ENCODE measurements at regions not wholly inside any gene's neighbourhood (a gene's known extent, or its start where the extent isn't known, plus 50 kb on each side); places are given as distances from the start of the nearest gene placed in this dataset.

DNA sequence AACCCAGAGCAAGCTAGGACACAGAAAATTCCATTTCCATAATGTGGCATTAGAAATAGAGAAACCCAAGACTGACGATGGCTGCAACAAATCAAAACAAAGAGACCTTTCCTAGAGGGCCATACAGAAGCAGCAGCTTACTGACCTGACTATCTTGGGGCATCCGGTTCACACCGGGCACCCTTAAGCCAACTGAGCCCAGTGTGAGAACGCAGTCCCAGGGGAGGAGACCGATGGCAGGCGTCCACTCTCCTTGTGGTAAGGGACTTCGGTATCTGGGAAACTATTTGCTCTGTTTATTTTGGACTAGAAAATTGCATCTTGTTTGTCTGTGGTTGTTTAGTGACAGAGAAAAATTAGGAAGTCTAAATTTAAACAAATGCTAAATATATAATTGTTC, 244.8 kb upstream of the COPS8 start:
- ChIA-PET POLR2A (no interaction called here), CTCF (no interaction called here)
- TF ChIP-seq FOXA1 (IDR thresholded peaks at IDR 0.05): no peak
- TF ChIP-seq BHLHE40 (IDR thresholded peaks at IDR 0.05; ENCODE audit: borderline replicate concordance): no peak
- TF ChIP-seq SUZ12 (IDR thresholded peaks at IDR 0.05): no peak
- TF ChIP-seq ELF4 (IDR thresholded peaks at IDR 0.05): no peak
- TF ChIP-seq LEF1 (IDR thresholded peaks at IDR 0.05; ENCODE audit: borderline replicate concordance): no peak
- TF ChIP-seq, protein P1, sequence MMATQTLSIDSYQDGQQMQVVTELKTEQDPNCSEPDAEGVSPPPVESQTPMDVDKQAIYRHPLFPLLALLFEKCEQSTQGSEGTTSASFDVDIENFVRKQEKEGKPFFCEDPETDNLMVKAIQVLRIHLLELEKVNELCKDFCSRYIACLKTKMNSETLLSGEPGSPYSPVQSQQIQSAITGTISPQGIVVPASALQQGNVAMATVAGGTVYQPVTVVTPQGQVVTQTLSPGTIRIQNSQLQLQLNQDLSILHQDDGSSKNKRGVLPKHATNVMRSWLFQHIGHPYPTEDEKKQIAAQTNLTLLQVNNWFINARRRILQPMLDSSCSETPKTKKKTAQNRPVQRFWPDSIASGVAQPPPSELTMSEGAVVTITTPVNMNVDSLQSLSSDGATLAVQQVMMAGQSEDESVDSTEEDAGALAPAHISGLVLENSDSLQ (IDR thresholded peaks at IDR 0.05): no peak
- no peak for TF ChIP-seq ARNT (IDR thresholded peaks at IDR 0.05)
- TF ChIP-seq FOXM1 (IDR thresholded peaks at IDR 0.05; ENCODE audit: borderline replicate concordance): no peak
- TF ChIP-seq SP1 (IDR thresholded peaks at IDR 0.05): no peak
- no peak for TF ChIP-seq FOXK2 (IDR thresholded peaks at IDR 0.05)
- no peak for TF ChIP-seq L3MBTL2 (conservative IDR thresholded peaks at IDR 0.05)
- no peak for TF ChIP-seq TARDBP (IDR thresholded peaks at IDR 0.05)
- no peak for DNase-seq (ENCODE audit: extremely low spot score)

DNA sequence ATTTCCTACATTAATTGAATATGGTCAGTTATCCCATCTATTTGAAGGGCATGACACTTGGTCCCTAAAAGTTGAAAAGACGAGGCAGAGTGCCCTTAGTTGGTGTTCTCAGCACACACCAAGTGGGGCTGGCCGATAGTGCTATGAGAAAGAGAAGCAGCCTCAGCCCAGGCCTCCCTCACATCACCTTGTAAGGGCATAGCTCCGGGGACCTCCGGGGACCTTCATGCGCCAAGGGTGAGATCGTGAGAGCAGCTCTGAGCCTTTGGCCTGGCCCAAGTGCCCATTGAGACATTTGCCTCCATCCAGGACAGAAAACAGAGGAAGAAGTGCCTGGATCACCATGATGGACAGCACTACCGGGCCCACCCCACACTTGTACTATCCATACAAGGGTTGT, 244.3 kb upstream of the COPS8 start:
- DNase-seq (ENCODE audit: extremely low spot score): no peak
- CTCF ChIA-PET: no interaction called here
- TF ChIP-seq ZNF384 (IDR thresholded peaks at IDR 0.05) (no peak), ELF4 (IDR thresholded peaks at IDR 0.05) (no peak), L3MBTL2 (conservative IDR thresholded peaks at IDR 0.05) (no peak), TARDBP (IDR thresholded peaks at IDR 0.05) (no peak), SP1 (IDR thresholded peaks at IDR 0.05) (no peak), FOXA1 (IDR thresholded peaks at IDR 0.05) (no peak), HDGF (IDR thresholded peaks at IDR 0.05; ENCODE audit: borderline replicate concordance) (no peak), FOXK2 (IDR thresholded peaks at IDR 0.05) (no peak), FOXM1 (IDR thresholded peaks at IDR 0.05; ENCODE audit: borderline replicate concordance) (no peak), BHLHE40 (IDR thresholded peaks at IDR 0.05; ENCODE audit: borderline replicate concordance) (no peak), SUZ12 (IDR thresholded peaks at IDR 0.05) (no peak), NFRKB (IDR thresholded peaks at IDR 0.05) (no peak), ARNT (IDR thresholded peaks at IDR 0.05) (no peak), LEF1 (IDR thresholded peaks at IDR 0.05; ENCODE audit: borderline replicate concordance) (no peak), CTBP1 (IDR thresholded peaks at IDR 0.05; ENCODE audit: borderline replicate concordance) (no peak)
- TF ChIP-seq, protein P1 (IDR thresholded peaks at IDR 0.05): no peak
- POLR2A ChIA-PET: no interaction called here

DNA sequence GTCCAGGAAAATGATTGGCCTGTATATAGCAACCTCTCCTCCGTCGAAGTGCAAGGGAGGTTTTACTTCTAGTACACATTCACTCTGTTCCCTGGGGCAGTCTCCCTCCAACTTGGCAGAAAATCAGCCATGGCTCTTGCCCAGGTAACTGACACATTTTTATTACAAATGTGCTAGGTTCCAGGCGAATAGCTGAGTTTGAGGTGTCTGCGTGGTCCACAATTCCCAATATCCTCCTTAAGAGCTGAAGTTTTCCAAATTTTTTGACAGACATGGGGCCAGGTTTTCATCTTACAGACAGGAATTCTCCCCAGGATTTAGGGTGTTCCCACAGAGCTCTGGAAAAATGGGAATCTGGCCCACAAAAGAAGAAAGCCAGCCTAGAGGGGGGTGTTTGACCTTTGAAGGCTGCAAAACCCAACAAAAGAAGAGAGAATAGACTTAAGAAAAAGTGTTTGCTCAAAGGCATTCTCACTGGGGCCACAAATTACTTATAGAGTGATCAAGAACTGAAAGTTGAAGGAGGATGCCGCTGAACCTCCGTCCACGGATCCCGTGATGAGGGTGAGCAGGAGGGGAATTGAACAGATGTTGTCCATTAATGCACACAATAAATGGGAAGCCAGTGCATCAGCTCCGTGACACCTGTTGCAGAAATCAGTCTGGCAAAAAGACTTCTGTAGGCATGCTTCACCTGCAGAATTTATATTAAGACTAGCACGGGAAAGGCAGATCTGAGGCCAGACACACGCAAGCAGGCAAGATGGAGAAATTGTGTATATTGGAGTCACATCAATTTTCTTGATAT, 242.3 kb upstream of the COPS8 start:
- no peak for DNase-seq (ENCODE audit: extremely low spot score)
- ChIA-PET CTCF (no interaction called here), POLR2A (no interaction called here)
- TF ChIP-seq TARDBP (IDR thresholded peaks at IDR 0.05): no peak
- no peak for TF ChIP-seq CTBP1 (IDR thresholded peaks at IDR 0.05; ENCODE audit: borderline replicate concordance)
- no peak for TF ChIP-seq SUZ12 (IDR thresholded peaks at IDR 0.05)
- TF ChIP-seq LEF1 (IDR thresholded peaks at IDR 0.05; ENCODE audit: borderline replicate concordance): no peak
- TF ChIP-seq ARNT (IDR thresholded peaks at IDR 0.05): no peak
- TF ChIP-seq ELF4 (IDR thresholded peaks at IDR 0.05): no peak

DNA sequence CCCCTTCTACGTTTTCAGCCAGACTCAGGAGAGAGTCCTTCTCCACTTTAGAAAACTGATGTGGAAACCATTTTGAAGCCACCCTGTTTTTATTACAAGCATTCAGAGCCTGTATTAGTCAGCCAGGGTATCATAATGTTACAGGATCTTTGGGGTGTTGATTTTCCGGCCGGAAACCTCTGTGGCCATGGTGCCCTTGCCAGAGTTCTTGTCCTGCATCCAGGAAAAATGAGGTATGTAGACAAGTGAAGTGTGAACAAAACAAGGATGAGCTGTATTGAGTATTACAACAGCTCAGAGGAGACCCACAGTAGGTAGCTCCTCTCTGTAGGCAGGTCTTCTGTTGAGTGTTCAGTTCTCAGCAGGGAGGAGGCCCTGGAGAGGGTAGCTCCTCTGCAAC, 241.0 kb upstream of the COPS8 start:
- TF ChIP-seq L3MBTL2 (conservative IDR thresholded peaks at IDR 0.05) (no peak), FOXA1 (IDR thresholded peaks at IDR 0.05) (no peak), BHLHE40 (IDR thresholded peaks at IDR 0.05; ENCODE audit: borderline replicate concordance) (no peak), ZNF384 (IDR thresholded peaks at IDR 0.05) (no peak), HDGF (IDR thresholded peaks at IDR 0.05; ENCODE audit: borderline replicate concordance) (no peak), CTBP1 (IDR thresholded peaks at IDR 0.05; ENCODE audit: borderline replicate concordance) (no peak), SUZ12 (IDR thresholded peaks at IDR 0.05) (no peak), ELF4 (IDR thresholded peaks at IDR 0.05) (no peak), NFRKB (IDR thresholded peaks at IDR 0.05) (no peak), SP1 (IDR thresholded peaks at IDR 0.05) (no peak)
- TF ChIP-seq, protein P1 (IDR thresholded peaks at IDR 0.05): no peak
- ChIA-PET POLR2A (no interaction called here), CTCF (no interaction called here)
- no peak for DNase-seq (ENCODE audit: extremely low spot score)

DNA sequence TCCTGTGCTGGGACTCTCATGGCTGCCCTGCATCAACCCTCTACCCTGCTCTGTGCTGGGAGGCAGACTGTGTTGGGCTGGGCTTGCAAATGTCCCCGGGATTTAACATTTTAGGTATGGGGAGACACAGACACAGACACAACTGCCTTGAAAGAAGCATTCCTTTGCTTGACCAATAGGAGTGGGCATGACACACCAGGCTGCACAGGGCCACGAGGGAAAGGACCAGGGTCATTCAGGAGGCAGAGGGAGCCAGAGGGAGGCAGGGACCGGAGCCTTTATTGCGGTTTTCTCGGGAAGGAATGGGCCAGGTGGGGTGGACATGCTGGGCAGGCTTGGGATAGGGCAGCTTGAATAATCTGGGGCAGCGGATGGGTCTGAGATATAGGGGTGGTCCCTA, 238.7 kb upstream of the COPS8 start:
- no peak for DNase-seq (ENCODE audit: extremely low spot score)
- ChIA-PET POLR2A (no interaction called here), CTCF (no interaction called here)
- no peak for TF ChIP-seq SUZ12 (IDR thresholded peaks at IDR 0.05)
- no peak for TF ChIP-seq BHLHE40 (IDR thresholded peaks at IDR 0.05; ENCODE audit: borderline replicate concordance)
- TF ChIP-seq L3MBTL2 (conservative IDR thresholded peaks at IDR 0.05): no peak
- TF ChIP-seq TARDBP (IDR thresholded peaks at IDR 0.05): no peak
- no peak for TF ChIP-seq NFRKB (IDR thresholded peaks at IDR 0.05)
- no peak for TF ChIP-seq LEF1 (IDR thresholded peaks at IDR 0.05; ENCODE audit: borderline replicate concordance)
- no peak for TF ChIP-seq CTBP1 (IDR thresholded peaks at IDR 0.05; ENCODE audit: borderline replicate concordance)
- no peak for TF ChIP-seq FOXM1 (IDR thresholded peaks at IDR 0.05; ENCODE audit: borderline replicate concordance)

DNA sequence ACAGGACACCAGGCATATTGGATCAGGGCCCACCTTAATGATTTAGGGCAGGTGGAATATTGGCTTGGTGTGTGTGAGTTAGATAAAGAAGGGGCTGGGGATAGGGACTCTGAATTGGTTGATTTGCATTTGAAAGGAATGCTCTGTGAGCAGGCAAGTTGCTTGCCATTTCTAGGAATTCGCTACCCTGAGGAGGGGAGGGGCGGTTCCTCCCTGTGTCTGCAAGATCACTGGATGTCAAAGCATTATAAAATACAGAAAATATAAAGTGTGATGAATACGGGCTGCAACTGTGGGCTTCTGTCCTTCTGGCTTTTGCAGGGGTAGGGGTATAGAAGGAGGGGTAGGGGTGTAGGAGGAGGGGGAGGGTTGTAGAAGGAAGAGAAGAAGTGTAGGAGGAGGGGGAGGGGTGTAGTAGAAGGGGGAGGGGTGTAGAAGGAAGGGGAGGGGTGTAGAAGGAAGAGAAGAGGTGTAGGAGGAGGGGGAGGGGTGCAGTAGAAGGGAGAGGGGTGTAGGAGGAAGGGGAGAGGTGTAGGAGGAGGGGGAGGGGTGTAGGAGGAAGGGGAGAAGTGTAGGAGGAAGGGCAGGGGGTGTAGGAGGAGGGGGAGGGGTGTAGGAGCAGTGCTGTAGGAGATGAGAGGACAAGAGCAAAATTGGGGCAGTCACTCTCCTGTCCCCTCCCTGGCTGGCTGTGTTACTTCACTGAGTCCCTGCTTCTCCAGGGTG, 238.0 kb upstream of the COPS8 start:
- TF ChIP-seq FOXM1 (IDR thresholded peaks at IDR 0.05; ENCODE audit: borderline replicate concordance) (no peak), SUZ12 (IDR thresholded peaks at IDR 0.05) (no peak), FOXA1 (IDR thresholded peaks at IDR 0.05) (no peak), ARNT (IDR thresholded peaks at IDR 0.05) (no peak), FOXK2 (IDR thresholded peaks at IDR 0.05) (no peak), ZNF384 (IDR thresholded peaks at IDR 0.05) (no peak), SP1 (IDR thresholded peaks at IDR 0.05) (no peak), TARDBP (IDR thresholded peaks at IDR 0.05) (no peak), CTBP1 (IDR thresholded peaks at IDR 0.05; ENCODE audit: borderline replicate concordance) (no peak), NFRKB (IDR thresholded peaks at IDR 0.05) (no peak), HDGF (IDR thresholded peaks at IDR 0.05; ENCODE audit: borderline replicate concordance) (no peak), BHLHE40 (IDR thresholded peaks at IDR 0.05; ENCODE audit: borderline replicate concordance) (no peak), LEF1 (IDR thresholded peaks at IDR 0.05; ENCODE audit: borderline replicate concordance) (no peak), ELF4 (IDR thresholded peaks at IDR 0.05) (no peak), L3MBTL2 (conservative IDR thresholded peaks at IDR 0.05) (no peak)
- TF ChIP-seq, protein P1 (IDR thresholded peaks at IDR 0.05): no peak
- ChIA-PET POLR2A (no interaction called here), CTCF (no interaction called here)
- no peak for DNase-seq (ENCODE audit: extremely low spot score)

Measured in HEK293T (cell line).